ENCODE measurements at regions not wholly inside any gene's neighbourhood (a gene's known extent, or its start where the extent isn't known, plus 50 kb on each side); places are given as distances from the start of the nearest gene placed in this dataset.

DNA sequence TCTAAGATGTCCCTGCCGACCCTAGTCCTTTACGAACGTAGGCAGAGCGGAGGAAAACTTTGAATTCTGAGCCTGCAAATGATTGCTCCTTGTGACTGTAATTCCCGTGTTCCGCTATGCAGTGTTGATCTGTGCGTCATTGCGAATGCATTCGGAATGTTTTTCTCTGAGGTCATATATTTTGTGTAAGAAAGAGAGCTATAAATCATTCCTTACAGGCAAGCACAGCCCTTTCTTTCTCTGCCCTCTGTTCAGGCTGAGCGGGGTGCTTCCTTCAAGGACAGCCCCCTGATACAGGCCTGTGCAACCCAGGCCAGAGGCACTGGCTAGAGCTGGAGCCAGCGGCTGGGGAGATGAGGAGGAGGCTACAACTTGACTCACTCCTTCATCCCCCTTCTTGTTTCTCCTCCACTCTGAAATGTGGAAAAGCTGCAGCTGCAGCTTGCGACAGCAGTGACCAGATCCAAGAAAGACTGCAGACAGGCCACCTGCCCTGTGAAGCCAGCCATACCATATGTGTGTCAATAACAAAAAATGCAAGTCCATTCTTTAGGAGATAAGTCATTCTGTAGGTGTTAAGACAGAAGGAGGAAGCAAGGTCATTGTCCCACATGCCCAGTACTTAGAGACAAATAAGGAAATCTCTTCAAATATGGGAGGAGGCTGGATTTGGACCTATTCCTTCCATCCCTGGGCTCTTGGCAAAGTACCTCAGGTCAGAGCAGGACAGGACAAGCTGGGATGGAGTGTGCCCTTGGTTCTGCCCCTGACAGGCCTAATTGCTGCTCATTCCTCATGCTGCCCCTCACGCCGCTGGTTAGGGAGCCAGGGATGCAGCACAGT is 345.7 kb upstream of the WWC1 start:
- no peak overlapping the region for H3K4me3 ChIP-seq (ENCODE audit: insufficient read depth, low read depth, low read length)
- DNase-seq, result no peak
- H3K27me3 ChIP-seq (ENCODE audit: control insufficient read depth, insufficient read depth, low read length), result no peaks in the 10 kb centered on the region
- no peaks in the 10 kb centered on the region for H3K36me3 ChIP-seq (replicated peaks; ENCODE audit: control insufficient read depth, insufficient read depth, low read length)

DNA sequence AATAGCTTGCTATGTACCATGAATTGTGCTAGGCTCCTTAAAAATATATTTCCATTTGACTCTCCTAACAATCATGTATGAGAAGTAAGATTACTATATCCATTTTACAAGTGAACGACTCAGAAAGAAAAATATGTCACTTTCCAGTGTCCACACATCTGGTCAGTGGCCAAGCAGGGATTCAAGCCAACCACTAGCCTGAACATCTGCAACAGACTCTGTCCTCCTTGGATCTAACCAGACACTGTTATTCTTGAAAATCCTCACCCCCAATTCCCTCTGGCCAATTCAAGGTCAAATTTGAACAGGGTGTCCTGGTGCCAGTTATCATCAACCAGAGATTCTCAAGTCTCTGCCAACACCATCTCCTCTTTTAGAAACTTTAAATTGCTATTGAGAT is 344.1 kb upstream of the WWC1 start:
- H3K4me3 ChIP-seq (ENCODE audit: insufficient read depth, low read depth, low read length), result no peak overlapping the region
- no peak for DNase-seq
- H3K27me3 ChIP-seq (ENCODE audit: control insufficient read depth, insufficient read depth, low read length), result no peaks in the 10 kb centered on the region
- no peaks in the 10 kb centered on the region for H3K36me3 ChIP-seq (replicated peaks; ENCODE audit: control insufficient read depth, insufficient read depth, low read length)

DNA sequence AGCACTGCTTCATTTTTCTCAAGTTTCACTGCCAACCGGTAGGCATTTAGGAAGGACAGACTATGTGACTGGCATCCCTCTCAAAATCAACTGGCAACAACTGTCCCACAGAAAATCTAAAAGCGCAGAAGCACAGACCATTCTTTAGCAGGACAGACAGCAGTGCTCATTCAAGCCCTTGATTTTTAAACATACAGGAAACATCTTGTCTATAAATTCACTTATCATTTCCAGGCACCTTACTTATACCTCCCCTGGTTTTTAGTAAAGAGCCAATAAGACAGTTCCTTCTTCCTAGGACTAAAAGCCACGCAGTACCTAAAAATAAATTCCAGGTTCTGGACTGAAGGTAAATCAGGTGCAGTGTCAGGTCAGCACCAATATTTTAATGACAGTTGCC is 343.2 kb upstream of the WWC1 start:
- H3K4me3 ChIP-seq (ENCODE audit: insufficient read depth, low read depth, low read length), result no peak overlapping the region

DNA sequence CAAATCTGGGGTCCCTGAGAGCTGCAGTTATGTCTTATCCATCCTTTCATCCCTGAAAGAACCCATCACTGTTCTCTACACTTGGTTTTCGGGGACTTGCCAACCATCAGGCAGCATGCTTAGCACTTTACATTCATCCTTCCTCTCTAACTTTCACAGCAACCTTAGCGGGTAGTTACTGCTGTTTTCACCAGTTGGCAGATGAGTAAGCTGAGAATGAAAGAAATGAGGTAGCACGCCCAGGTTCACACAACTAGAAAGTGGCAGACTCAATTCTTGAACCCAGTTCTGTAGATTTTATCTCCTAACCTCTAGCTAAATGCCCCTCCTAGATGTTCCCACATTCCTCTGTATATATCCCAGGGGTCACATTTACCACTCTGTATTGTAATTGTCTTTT is 342.0 kb upstream of the WWC1 start:
- H3K36me3 ChIP-seq (replicated peaks; ENCODE audit: control insufficient read depth, insufficient read depth, low read length), result no peaks in the 10 kb centered on the region
- H3K27me3 ChIP-seq (ENCODE audit: control insufficient read depth, insufficient read depth, low read length), result no peaks in the 10 kb centered on the region
- no peak for DNase-seq
- no peak overlapping the region for H3K4me3 ChIP-seq (ENCODE audit: insufficient read depth, low read depth, low read length)

More for the DNA sequence above, 343.2 kb upstream of the WWC1 start:
- no peaks in the 10 kb centered on the region for H3K27me3 ChIP-seq (ENCODE audit: control insufficient read depth, insufficient read depth, low read length)
- no peak for DNase-seq
- H3K36me3 ChIP-seq (replicated peaks; ENCODE audit: control insufficient read depth, insufficient read depth, low read length), result no peaks in the 10 kb centered on the region

DNA sequence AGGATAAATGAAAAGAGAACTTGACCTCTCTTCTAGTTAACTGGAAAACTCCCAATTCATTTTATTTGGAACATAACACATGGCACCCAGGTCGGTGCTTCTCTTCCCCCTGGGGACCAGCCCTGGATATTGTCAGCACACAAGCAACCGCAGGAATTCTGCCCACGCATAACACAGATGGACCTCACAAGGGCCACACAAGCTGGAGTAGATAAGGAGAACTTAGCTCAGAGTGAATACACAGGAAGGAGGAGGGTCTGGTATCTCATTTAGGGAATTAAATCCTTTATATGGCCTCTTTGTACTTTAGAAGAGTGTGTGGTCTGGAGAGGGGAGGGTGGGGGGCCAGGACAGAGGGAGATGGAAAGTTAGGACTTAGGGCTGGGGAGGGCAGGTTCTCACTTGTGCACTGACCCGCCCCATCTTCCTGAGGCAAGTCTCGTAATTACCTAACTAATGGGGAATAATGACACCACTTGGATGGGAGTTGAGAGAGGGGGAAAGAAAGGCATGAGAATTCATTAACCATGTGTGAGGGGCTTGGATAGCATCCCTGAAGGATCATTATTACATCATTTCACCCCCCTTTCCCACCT is 341.2 kb upstream of the WWC1 start:
- Histone ChIP-seq H3K4me3 (ENCODE audit: insufficient read depth, low read depth, low read length) (no peak overlapping the region), H3K36me3 (replicated peaks; ENCODE audit: control insufficient read depth, insufficient read depth, low read length) (no peaks in the 10 kb centered on the region), H3K27me3 (ENCODE audit: control insufficient read depth, insufficient read depth, low read length) (no peaks in the 10 kb centered on the region)
- no peak for DNase-seq

DNA sequence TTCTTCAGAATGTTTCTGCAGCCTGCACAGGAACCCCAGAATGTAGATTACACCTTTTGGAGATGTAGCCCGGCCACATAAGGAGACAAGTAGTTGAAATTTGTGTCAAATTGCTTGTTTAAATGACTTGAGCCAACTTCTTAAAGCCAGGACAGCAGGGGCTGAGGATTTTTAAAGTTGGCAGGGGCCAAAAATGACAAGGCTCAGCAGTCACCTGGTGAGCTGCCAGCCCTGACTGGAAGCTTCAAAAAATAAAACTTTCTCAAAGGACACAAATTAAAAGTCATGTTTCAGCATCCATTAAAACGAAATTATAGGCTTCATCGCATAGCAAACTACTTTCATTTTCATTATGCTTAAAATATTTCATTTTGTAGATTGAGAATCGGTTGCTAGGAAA is 340.3 kb upstream of the WWC1 start:
- Histone ChIP-seq H3K4me3 (ENCODE audit: insufficient read depth, low read depth, low read length) (no peak overlapping the region), H3K36me3 (replicated peaks; ENCODE audit: control insufficient read depth, insufficient read depth, low read length) (no peaks in the 10 kb centered on the region), H3K27me3 (ENCODE audit: control insufficient read depth, insufficient read depth, low read length) (no peaks in the 10 kb centered on the region)
- no peak for DNase-seq

DNA sequence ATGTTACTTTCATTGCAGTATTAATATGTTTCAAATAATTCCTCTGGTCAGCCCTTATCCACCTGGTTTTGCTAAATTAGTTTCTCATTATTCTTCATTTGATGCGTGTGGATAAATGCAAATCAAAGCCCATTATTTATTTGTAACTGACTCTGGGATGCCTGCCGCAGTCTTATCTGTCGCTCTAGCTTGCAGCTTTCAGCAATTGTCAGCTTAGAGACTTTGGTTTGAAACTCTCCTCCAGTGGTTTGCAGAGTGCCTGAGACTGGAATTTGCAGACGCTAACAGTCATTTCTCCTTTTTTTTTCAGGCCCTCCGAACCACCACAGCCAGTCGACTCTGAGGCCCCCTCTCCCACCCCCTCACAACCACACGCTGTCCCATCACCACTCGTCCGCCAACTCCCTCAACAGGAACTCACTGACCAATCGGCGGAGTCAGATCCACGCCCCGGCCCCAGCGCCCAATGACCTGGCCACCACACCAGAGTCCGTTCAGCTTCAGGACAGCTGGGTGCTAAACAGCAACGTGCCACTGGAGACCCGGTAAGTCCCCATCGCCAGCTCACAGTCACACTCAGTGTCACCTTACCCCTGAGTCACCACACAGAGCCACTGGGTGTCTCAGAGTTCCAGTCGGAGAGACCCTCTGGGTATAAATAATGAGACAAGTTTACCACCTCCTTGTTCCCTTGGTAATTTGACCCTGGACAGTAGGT is 339.0 kb upstream of the WWC1 start:
- Histone ChIP-seq H3K4me3 (ENCODE audit: insufficient read depth, low read depth, low read length) (no peak overlapping the region), H3K27me3 (ENCODE audit: control insufficient read depth, insufficient read depth, low read length) (no peaks in the 10 kb centered on the region), H3K36me3 (replicated peaks; ENCODE audit: control insufficient read depth, insufficient read depth, low read length) (no peaks in the 10 kb centered on the region)
- peak; percentile 33 for DNase-seq

DNA sequence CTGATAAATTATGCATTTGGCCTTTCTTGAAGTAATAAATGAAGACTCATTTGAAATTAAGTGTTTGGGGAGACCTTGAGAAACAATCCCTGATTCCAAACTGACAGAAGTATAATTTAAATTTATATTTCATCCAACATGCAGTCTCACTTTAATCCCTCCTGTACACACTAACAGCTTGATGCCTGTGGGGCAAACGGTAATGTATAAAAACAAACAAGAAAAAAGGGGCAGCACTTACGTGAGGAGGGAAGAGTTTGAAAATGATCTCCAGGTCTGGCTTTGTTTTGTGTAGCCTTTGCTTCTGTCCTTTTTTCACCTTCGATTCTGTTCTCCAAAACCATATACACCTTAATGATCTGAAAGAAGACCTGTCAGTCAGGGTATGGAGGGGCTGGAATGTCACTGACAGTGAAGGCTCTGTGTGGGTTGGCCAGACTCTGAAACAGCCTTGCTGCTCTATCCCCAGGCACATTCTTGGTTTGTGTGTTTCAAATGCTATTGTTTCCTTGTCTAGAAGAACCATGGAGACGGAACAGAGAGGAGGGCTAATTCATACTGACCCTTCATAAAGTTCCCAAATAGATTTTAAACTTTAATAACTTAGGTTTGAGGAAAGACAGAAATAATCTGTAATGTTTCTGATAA is 338.2 kb upstream of the WWC1 start:
- H3K4me3 ChIP-seq (ENCODE audit: insufficient read depth, low read depth, low read length), result no peak overlapping the region
- H3K27me3 ChIP-seq (ENCODE audit: control insufficient read depth, insufficient read depth, low read length), result no peaks in the 10 kb centered on the region
- no peaks in the 10 kb centered on the region for H3K36me3 ChIP-seq (replicated peaks; ENCODE audit: control insufficient read depth, insufficient read depth, low read length)
- peak; percentile 41 for DNase-seq

DNA sequence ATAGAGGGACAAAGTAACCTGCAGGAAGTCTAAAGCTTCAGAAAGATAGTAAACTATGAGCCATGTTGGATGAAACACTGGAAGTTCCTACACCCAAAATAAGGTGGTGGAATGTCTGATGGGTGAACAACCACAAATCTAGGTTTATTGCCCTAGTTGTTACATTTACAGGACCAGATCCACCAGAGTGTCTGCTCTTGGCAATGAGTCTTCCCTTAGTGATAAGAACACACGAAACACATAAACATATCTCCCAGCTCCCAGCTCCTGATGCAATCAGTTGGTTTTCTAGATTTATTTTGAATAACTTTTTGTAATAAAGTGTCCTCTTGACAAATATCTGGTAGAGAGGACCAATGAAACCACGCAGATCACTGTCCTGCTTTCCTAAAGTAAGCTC is 329.7 kb upstream of the WWC1 start:
- no peaks in the 10 kb centered on the region for H3K36me3 ChIP-seq (replicated peaks; ENCODE audit: control insufficient read depth, insufficient read depth, low read length)
- DNase-seq, result no peak
- H3K27me3 ChIP-seq (ENCODE audit: control insufficient read depth, insufficient read depth, low read length), result no peaks in the 10 kb centered on the region
- H3K4me3 ChIP-seq (ENCODE audit: insufficient read depth, low read depth, low read length), result no peak overlapping the region

DNA sequence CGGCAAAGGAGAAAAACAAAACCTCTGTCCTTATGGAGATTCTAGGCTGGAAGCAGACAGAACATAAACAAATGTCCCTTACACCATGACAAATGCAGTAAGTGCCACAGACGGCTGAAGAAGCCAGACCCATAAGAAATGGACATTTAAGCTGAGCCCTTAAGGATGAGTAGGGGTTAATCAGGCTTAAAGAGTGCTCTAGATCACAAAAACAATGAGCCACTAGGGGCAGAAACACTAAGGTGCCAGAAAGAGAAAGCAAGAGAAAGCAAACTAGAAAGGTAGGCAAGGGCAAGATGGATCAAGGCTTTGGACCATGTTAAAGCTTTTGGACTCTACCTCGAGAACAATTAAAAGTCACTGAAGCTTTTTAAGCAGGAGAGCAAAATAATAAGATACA is 326.9 kb upstream of the WWC1 start:
- no peaks in the 10 kb centered on the region for H3K27me3 ChIP-seq (ENCODE audit: control insufficient read depth, insufficient read depth, low read length)
- no peak overlapping the region for H3K4me3 ChIP-seq (ENCODE audit: insufficient read depth, low read depth, low read length)
- H3K36me3 ChIP-seq (replicated peaks; ENCODE audit: control insufficient read depth, insufficient read depth, low read length), result no peaks in the 10 kb centered on the region
- DNase-seq, result peak; percentile 41

DNA sequence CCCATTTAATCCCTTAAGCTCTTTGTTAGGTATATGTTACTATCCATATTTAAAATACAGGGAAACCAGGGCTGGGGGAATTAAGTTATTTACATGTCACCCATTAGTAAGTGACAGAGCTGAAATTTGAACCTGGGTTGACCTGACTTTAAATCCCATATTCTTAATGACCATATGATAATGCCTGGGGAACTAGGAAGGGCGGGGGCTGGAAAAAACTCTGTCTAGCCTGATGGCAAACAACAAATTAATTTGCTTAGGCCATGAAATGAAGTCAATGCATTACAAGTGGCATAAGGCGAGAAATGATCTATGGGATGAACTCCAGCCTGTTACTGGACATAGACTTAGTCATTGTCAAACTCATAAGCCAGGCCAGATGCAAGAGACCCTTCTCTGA is 325.7 kb upstream of the WWC1 start:
- no peaks in the 10 kb centered on the region for H3K36me3 ChIP-seq (replicated peaks; ENCODE audit: control insufficient read depth, insufficient read depth, low read length)
- DNase-seq, result no peak

DNA sequence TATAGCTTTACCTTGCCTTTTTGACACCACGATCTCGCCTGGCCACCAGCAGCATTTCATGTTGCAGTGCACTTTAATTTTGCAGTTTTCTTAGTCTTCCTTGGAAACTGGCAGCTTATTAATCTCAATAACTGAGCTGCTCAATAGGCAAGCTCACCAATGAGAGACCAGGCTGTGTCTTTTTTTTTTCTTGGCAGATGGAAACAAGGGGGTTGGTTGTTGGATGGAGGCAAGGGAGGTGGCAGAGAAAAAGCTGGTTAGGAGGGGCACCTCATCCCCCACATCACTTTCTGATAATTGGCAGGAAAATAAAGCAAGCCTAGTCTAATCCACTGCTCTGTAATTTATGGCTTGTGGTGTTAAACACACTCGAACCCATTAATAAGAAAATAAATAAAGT is 324.5 kb upstream of the WWC1 start:
- H3K36me3 ChIP-seq (replicated peaks; ENCODE audit: control insufficient read depth, insufficient read depth, low read length), result no peaks in the 10 kb centered on the region

More for the DNA sequence above, 325.7 kb upstream of the WWC1 start:
- H3K4me3 ChIP-seq (ENCODE audit: insufficient read depth, low read depth, low read length), result no peak overlapping the region
- H3K27me3 ChIP-seq (ENCODE audit: control insufficient read depth, insufficient read depth, low read length), result no peaks in the 10 kb centered on the region

DNA sequence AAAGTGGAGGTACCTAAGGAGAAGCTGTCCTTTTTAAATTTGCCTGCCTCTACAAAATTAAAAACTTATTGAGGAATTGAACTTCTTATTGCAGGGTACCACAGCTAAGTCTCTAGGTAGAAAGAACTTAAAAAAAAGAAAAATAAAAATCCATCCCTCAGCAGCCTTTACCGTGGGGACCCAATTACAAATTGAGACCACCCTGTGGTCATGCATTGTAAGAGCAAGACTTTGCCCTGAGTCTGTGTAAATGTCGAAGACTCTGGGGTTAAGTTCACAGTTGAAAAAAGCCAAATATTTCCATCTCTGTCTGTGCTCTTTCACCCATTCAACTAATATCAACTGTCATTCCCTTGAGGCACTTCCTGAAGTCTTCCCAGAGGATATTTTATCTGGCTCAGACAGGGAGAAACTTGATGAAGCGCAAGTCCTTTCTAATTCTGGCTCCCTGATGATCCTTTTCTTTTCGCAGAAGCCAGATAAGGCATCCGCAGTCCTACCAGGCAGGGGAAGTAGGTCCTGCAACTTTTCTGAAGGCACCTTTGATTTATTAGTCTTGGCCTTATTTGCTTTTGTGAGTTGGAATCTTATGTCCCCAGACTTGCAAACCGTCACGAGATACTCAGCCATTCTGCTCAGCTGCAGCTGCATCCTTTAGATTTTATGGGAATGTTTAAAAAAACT is 323.8 kb upstream of the WWC1 start:
- H3K36me3 ChIP-seq (replicated peaks; ENCODE audit: control insufficient read depth, insufficient read depth, low read length), result no peaks in the 10 kb centered on the region
- no peaks in the 10 kb centered on the region for H3K27me3 ChIP-seq (ENCODE audit: control insufficient read depth, insufficient read depth, low read length)
- peak; percentile 30 for DNase-seq
- H3K4me3 ChIP-seq (ENCODE audit: insufficient read depth, low read depth, low read length), result no peak overlapping the region

More for the DNA sequence above, 324.5 kb upstream of the WWC1 start:
- Histone ChIP-seq H3K4me3 (ENCODE audit: insufficient read depth, low read depth, low read length) (no peak overlapping the region), H3K27me3 (ENCODE audit: control insufficient read depth, insufficient read depth, low read length) (no peaks in the 10 kb centered on the region)
- no peak for DNase-seq

DNA sequence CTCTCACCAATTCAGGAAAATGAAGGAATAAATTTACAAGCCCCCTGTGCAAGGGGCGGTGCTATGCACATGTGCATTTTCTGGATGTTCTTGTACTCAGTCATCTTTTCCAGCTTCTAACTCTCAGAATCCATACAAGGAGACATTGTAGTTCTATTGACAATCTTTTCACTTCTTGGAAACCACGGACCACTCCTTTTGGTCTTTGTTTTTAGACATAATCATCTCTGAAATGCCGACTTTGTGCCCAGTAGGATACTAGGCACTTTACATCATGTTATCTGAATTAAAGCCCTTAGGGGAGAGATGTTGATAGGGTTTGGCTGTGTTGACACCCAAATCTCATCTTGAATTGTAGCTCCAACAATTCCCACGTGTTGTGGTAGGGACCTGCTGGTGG is 322.6 kb upstream of the WWC1 start:
- no peaks in the 10 kb centered on the region for H3K36me3 ChIP-seq (replicated peaks; ENCODE audit: control insufficient read depth, insufficient read depth, low read length)
- DNase-seq, result no peak
- no peaks in the 10 kb centered on the region for H3K27me3 ChIP-seq (ENCODE audit: control insufficient read depth, insufficient read depth, low read length)
- no peak overlapping the region for H3K4me3 ChIP-seq (ENCODE audit: insufficient read depth, low read depth, low read length)
